SK-N-SH treated with all-trans-retinoic acid at 6 μM for 48 hours (cell line): ENCODE measurements at regions not wholly inside any gene's neighbourhood (a gene's known extent, or its start where the extent isn't known, plus 50 kb on each side); places are given as distances from the start of the nearest gene placed in this dataset.

Source experiments
- ATAC-seq: fragments of 200-7000 bp; cut with Tn5 transposase; 3 replicates; pipeline ENCODE4 v1.9.1; 2020; ENCODE audit warnings: mild to moderate bottlenecking, moderate library complexity
- ARNTL ChIP-seq: fragments of 450-650 bp; formaldehyde crosslinking; IDR thresholded peaks from 2 replicates; pipeline ENCODE4 v1.5.0; 2020; ENCODE audit warnings: low read depth, mild to moderate bottlenecking, moderate library complexity, borderline replicate concordance
- BACH2 ChIP-seq: fragments of 250-450 bp; sonication (Bioruptor Pico); IDR thresholded peaks from 2 replicates; pipeline ENCODE4 v1.9.0; 2021; ENCODE audit warnings: mild to moderate bottlenecking, borderline replicate concordance
- CREB5 ChIP-seq: fragments of 250-450 bp; sonication (Bioruptor Pico); IDR thresholded peaks from 2 replicates; pipeline ENCODE4 v1.5.1; 2020; ENCODE audit warnings: low read depth, mild to moderate bottlenecking, moderate library complexity
- CSDC2 ChIP-seq: fragments of 250-450 bp; sonication (Bioruptor Pico); IDR thresholded peaks from 2 replicates; pipeline ENCODE4 v1.5.0; 2020; ENCODE audit warnings: mild to moderate bottlenecking, moderate library complexity
- CSRNP3 ChIP-seq: fragments of 250-450 bp; sonication (Bioruptor Pico); IDR thresholded peaks from 2 replicates; pipeline ENCODE4 v1.5.1; 2021; ENCODE audit warnings: mild to moderate bottlenecking, moderate library complexity
- ESRRG ChIP-seq: fragments of 250-450 bp; sonication (Bioruptor Pico); IDR thresholded peaks from 2 replicates; pipeline ENCODE4 v1.6.1; 2021; ENCODE audit warnings: mild to moderate bottlenecking
- GLIS3 ChIP-seq: fragments of 250-450 bp; sonication (Bioruptor Pico); IDR thresholded peaks from 2 replicates; pipeline ENCODE4 v1.5.0; 2020; ENCODE audit warnings: mild to moderate bottlenecking, moderate library complexity
- ISL1 ChIP-seq: fragments of 250-450 bp; sonication (Bioruptor Pico); IDR thresholded peaks from 2 replicates; pipeline ENCODE4 v2.1.2; 2022; ENCODE audit warnings: mild to moderate bottlenecking, moderate library complexity
- OSR1 ChIP-seq: fragments of 250-450 bp; sonication (Bioruptor Pico); IDR thresholded peaks from 2 replicates; pipeline ENCODE4 v1.8.0; 2022; ENCODE audit warnings: moderate library complexity, mild to moderate bottlenecking, inconsistent platforms
- PATZ1 ChIP-seq: fragments of 250-450 bp; sonication (Bioruptor Pico); IDR thresholded peaks from 2 replicates; pipeline ENCODE4 v1.8.0; 2020; ENCODE audit warnings: mild to moderate bottlenecking, moderate library complexity, borderline replicate concordance
- PPARA ChIP-seq: fragments of 250-450 bp; sonication (Bioruptor Pico); IDR thresholded peaks from 2 replicates; pipeline ENCODE4 v1.5.0; 2020; ENCODE audit warnings: mild to moderate bottlenecking, borderline replicate concordance
- RARB ChIP-seq: fragments of 250-450 bp; sonication (Bioruptor Pico); IDR thresholded peaks from 2 replicates; pipeline ENCODE4 v1.8.0; 2021; ENCODE audit warnings: mild to moderate bottlenecking, moderate library complexity
- SNAI2 ChIP-seq: fragments of 250-450 bp; sonication (Bioruptor Pico); IDR thresholded peaks from 2 replicates; pipeline ENCODE4 v1.5.0; 2020; ENCODE audit warnings: mild to moderate bottlenecking, moderate library complexity
- TCF4 ChIP-seq: fragments of 250-450 bp; sonication (Bioruptor Pico); IDR thresholded peaks from 2 replicates; pipeline ENCODE4 v1.8.0; 2021; ENCODE audit warnings: mild to moderate bottlenecking, moderate library complexity, borderline replicate concordance
- TSHZ2 ChIP-seq: fragments of 250-450 bp; sonication (Bioruptor Pico); IDR thresholded peaks from 2 replicates; pipeline ENCODE4 v1.5.0; 2020; ENCODE audit warnings: mild to moderate bottlenecking, moderate library complexity
- ZC3H10 ChIP-seq: fragments of 250-450 bp; sonication (Bioruptor Pico); IDR thresholded peaks from 2 replicates; pipeline ENCODE4 v1.5.1; 2021; ENCODE audit warnings: mild to moderate bottlenecking, moderate library complexity
- ZFP30 ChIP-seq: fragments of 450-650 bp; formaldehyde crosslinking; IDR thresholded peaks from 2 replicates; pipeline ENCODE4 v1.5.0; 2022; ENCODE audit warnings: mild to moderate bottlenecking, moderate library complexity
- ZNF565 ChIP-seq: fragments of 450-650 bp; formaldehyde crosslinking; conservative IDR thresholded peaks from 2 replicates; pipeline ENCODE4 v1.5.0; 2020; ENCODE audit warnings: low read depth, mild to moderate bottlenecking, moderate library complexity
- ZNF70 ChIP-seq: fragments of 450-650 bp; formaldehyde crosslinking; IDR thresholded peaks from 2 replicates; pipeline ENCODE4 v1.5.0; 2020; ENCODE audit warnings: mild to moderate bottlenecking, moderate library complexity
- ZNF8 ChIP-seq: fragments of 450-650 bp; formaldehyde crosslinking; IDR thresholded peaks from 2 replicates; pipeline ENCODE4 v1.5.0; 2020; ENCODE audit warnings: mild to moderate bottlenecking, moderate library complexity

GRCh38 chr17:34841467-34841866, 119.8 kb downstream of the CCT6B start (continued):
- TF ChIP-seq TSHZ2 (CRISPR knock-in tag) (no peak), BACH2 (no peak), ARNTL (CRISPR knock-in tag) (no peak), ESRRG (no peak), ZNF8 (no peak), ISL1 (no peak), GLIS3 (CRISPR knock-in tag) (no peak), CSDC2 (no peak)

- TF ChIP-seq RARB (CRISPR knock-in tag): no peak
- TF ChIP-seq SNAI2 (CRISPR knock-in tag): no peak
- TF ChIP-seq ZNF70: no peak
- TF ChIP-seq, all 23 proteins: peak for 0
- ATAC-seq: no peak
Measured at GRCh38 chr17:34840750-34841149, 120.5 kb downstream of the CCT6B start.

- ATAC-seq: no peak
- TF ChIP-seq PATZ1 (CRISPR knock-in tag) (no peak), CREB5 (CRISPR knock-in tag) (no peak), GLIS3 (CRISPR knock-in tag) (no peak), OSR1 (no peak), TCF4 (CRISPR knock-in tag) (no peak), ZNF565 (CRISPR knock-in tag) (no peak), CSDC2 (no peak), TSHZ2 (CRISPR knock-in tag) (no peak), ZC3H10 (no peak), ISL1 (no peak), RARB (CRISPR knock-in tag) (no peak), PPARA (CRISPR knock-in tag) (no peak), ZFP30 (CRISPR knock-in tag) (no peak), CSRNP3 (no peak), ARNTL (CRISPR knock-in tag) (no peak), SNAI2 (CRISPR knock-in tag) (no peak)
Measured at GRCh38 chr17:34837876-34838478, 123.3 kb downstream of the CCT6B start.
